BLaER1 treated with 17β-estradiol and CSF1 and Interleukin-3, amounts not matched to agents 10 nM and 100 nM (cell line): ENCODE measurements at regions not wholly inside any gene's neighbourhood (a gene's known extent, or its start where the extent isn't known, plus 50 kb on each side); places are given as distances from the start of the nearest gene placed in this dataset.
"Not testable (repeated sequence)": the region's sequence is repeated elsewhere in the genome, so short reads cannot be mapped to it uniquely, and the experiment has no call there.

Experiments
- H3K27ac ChIP-seq, 11 experiments: shearing (Covaris generic); formaldehyde crosslinking; 2 replicates each; pipeline ENCODE4 v1.8.1; 2022
- H3K27me3 ChIP-seq, 11 experiments: shearing (Covaris generic); formaldehyde crosslinking; 2 replicates each; pipeline ENCODE4 v1.8.1; 2022
- H3K36me3 ChIP-seq, 11 experiments: shearing (Covaris generic); formaldehyde crosslinking; 2 replicates each; pipeline ENCODE4 v1.8.1; 2022
- H3K4me1 ChIP-seq, 10 experiments: shearing (Covaris generic); formaldehyde crosslinking; 2 replicates each; pipeline ENCODE4 v1.8.1; 2022
- H3K4me2 ChIP-seq, 11 experiments: shearing (Covaris generic); formaldehyde crosslinking; 2 replicates each; pipeline ENCODE4 v1.8.1; 2022
- H3K4me3 ChIP-seq, 10 experiments: shearing (Covaris generic); formaldehyde crosslinking; 2 replicates each; pipeline ENCODE4 v1.8.1; 2022
- H3K9ac ChIP-seq, 11 experiments: shearing (Covaris generic); formaldehyde crosslinking; 2 replicates each; pipeline ENCODE4 v1.8.1; 2022
- H3K9me3 ChIP-seq, 11 experiments: shearing (Covaris generic); formaldehyde crosslinking; replicated peaks in 1 of 11; 2 replicates each; pipeline ENCODE4 v1.8.1; 2022
- H4K20me1 ChIP-seq, 11 experiments: shearing (Covaris generic); formaldehyde crosslinking; 2 replicates each; pipeline ENCODE4 v1.8.1; 2022
- Cebpa-rat ChIP-seq, 11 experiments: shearing (Covaris generic); IDR thresholded peaks; 2 replicates each; pipeline ENCODE4 v1.8.1; 2022

DNA sequence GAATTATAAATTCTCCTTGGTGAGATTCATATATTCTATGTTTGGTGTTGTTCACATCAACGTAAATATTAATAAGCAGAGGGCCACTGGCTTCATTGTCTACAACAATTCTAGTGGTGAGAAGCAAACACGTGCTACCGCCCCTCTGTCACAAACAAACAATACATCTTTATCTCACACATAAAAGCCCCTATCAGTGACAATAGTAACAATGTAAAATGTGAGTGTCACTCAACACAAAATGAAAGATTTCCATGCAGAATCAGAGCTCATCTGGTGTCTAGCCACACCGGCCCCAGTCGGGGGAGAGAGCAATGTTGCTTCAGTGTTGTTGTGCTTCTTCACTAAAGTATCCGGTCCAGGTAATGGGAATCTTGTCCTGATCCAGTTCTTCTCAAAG is 932.6 kb downstream of the SOCS6 start:
- Histone ChIP-seq H3K36me3 (no peaks in the 10 kb centered on the region), H3K4me1 (no peaks in the 10 kb centered on the region), H3K9ac (no peak overlapping the region), H3K4me3 (no peak overlapping the region), H3K9me3 (no peaks in the 10 kb centered on the region), H4K20me1 (no peaks in the 10 kb centered on the region), H3K27ac (no peak overlapping the region), H3K4me2 (no peak overlapping the region), H3K27me3 (no peaks in the 10 kb centered on the region)
- TF ChIP-seq Cebpa-rat (IDR thresholded peaks at IDR 0.05): no peak

- not testable (repeated sequence) for H3K9ac ChIP-seq, H3K27ac ChIP-seq, H3K4me1 ChIP-seq, H4K20me1 ChIP-seq, H3K27me3 ChIP-seq, H3K36me3 ChIP-seq, H3K4me3 ChIP-seq, H3K4me2 ChIP-seq
- H3K9me3 ChIP-seq: peaks cover 0 to 10% (median 4%) of the 10 kb centered on the region in 11 experiments; a peak in 10 of 22 replicates
Observed at GRCh38 chr18:71212739-71213138, 923.9 kb downstream of the SOCS6 start.

DNA sequence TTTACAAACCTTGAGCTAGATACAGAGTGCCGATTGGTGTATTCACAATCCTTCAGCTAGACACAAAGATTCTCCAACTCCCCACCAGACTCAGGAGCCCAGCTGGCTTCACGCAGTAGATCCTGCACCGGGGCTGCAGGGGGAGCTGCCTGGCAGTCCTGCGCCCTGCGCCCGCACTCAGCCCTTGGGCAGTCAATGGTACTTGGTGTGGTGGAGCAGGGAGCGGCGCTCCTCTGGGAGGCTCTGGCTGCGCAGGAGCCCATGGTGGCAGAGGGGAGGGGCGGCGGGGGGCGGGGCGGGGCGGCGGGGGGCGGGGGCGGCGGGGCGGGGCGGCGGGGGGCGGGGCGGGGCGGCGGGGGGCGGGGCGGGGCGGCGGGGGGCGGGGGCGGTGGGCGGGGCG is 923.4 kb downstream of the SOCS6 start:
- H3K27me3 ChIP-seq: no peaks in the 10 kb centered on the region
- H3K27ac ChIP-seq: no peak overlapping the region
- H3K9me3 ChIP-seq: peaks cover 0 to 10% (median 4%) of the 10 kb centered on the region in 11 experiments; a peak in 10 of 22 replicates
- no peak overlapping the region for H3K9ac ChIP-seq
- H3K36me3 ChIP-seq: no peaks in the 10 kb centered on the region
- H3K4me3 ChIP-seq: no peak overlapping the region
- no peaks in the 10 kb centered on the region for H3K4me1 ChIP-seq
- no peak for TF ChIP-seq Cebpa-rat (IDR thresholded peaks at IDR 0.05)
- H4K20me1 ChIP-seq: no peaks in the 10 kb centered on the region
- H3K4me2 ChIP-seq: no peak overlapping the region

DNA sequence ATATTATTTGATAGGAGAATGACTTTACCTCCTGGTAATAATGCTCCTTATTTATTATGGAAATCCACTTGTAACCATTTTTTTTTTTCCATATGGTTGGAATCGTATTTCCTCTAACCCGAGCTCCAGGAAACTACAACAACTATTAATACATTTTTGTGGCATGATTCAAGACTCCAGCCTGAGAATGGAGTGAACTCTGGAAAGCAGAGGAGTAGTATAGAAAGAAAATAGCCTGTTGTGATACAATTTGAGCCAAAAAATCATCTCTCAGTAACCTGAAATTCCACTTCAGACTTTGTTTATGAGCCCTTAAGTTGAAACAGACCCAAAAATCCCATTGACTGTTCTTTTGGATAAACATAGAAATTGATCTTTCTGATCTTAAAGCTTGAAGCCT is 921.1 kb downstream of the SOCS6 start:
- no peaks in the 10 kb centered on the region for H3K36me3 ChIP-seq
- peaks cover 0 to 10% (median 4%) of the 10 kb centered on the region in 11 experiments; a peak in 10 of 22 replicates for H3K9me3 ChIP-seq
- no peak overlapping the region for H3K9ac ChIP-seq
- H4K20me1 ChIP-seq: no peaks in the 10 kb centered on the region
- H3K27ac ChIP-seq: no peak overlapping the region
- no peaks in the 10 kb centered on the region for H3K4me1 ChIP-seq
- H3K4me2 ChIP-seq: no peak overlapping the region
- no peak for TF ChIP-seq Cebpa-rat (IDR thresholded peaks at IDR 0.05)
- no peak overlapping the region for H3K4me3 ChIP-seq
- H3K27me3 ChIP-seq: no peaks in the 10 kb centered on the region

- Histone ChIP-seq H4K20me1 (no peaks in the 10 kb centered on the region), H3K4me2 (no peak overlapping the region), H3K4me3 (no peak overlapping the region), H3K27ac (no peak overlapping the region), H3K9ac (no peak overlapping the region), H3K36me3 (no peaks in the 10 kb centered on the region), H3K27me3 (no peaks in the 10 kb centered on the region), H3K4me1 (no peaks in the 10 kb centered on the region), H3K9me3 (no peaks in the 10 kb centered on the region)
- no peak for TF ChIP-seq Cebpa-rat (IDR thresholded peaks at IDR 0.05)
Observed at GRCh38 chr18:71194438-71194837, 905.6 kb downstream of the SOCS6 start.

DNA sequence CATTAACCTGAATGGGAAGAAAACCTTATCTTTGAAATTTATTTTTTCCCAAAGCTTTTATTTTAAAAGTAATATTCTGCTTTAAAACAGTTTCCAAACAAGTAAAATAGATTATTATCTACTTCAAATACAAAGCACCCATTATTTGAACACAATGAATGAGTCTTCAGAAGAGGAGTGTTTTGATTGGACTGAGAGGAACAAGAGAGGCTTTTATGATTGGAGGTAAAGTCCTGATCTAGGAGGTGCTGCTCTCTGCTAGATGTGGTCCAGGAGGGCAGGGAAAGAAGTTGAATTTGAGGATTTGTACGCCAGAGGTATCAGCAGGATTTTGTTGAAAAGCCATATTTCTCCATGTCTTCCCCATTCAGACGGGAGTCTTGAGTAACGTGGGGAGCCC is 900.7 kb downstream of the SOCS6 start:
- Histone ChIP-seq H3K4me2 (no peak overlapping the region), H3K4me3 (no peak overlapping the region), H3K27me3 (no peaks in the 10 kb centered on the region), H3K9ac (no peak overlapping the region), H3K9me3 (no peaks in the 10 kb centered on the region), H3K27ac (no peak overlapping the region), H4K20me1 (no peaks in the 10 kb centered on the region), H3K36me3 (no peaks in the 10 kb centered on the region), H3K4me1 (no peaks in the 10 kb centered on the region)
- no peak for TF ChIP-seq Cebpa-rat (IDR thresholded peaks at IDR 0.05)

- TF ChIP-seq Cebpa-rat (IDR thresholded peaks at IDR 0.05): no peak
Observed at GRCh38 chr18:71168557-71169145, 879.8 kb downstream of the SOCS6 start.

GRCh38 chr18:71136487-71136886 is 847.6 kb downstream of the SOCS6 start:
- no peaks in the 10 kb centered on the region for H3K27me3 ChIP-seq
- H3K4me1 ChIP-seq: no peaks in the 10 kb centered on the region
- H3K9me3 ChIP-seq: 0 out of 22 replicates have a peak, but pooled peaks cover 0 to 3% (median 0%) of the 10 kb centered on the region in 11 experiments
- no peak overlapping the region for H3K4me3 ChIP-seq
- H3K27ac ChIP-seq: no peak overlapping the region
- H3K9ac ChIP-seq: no peak overlapping the region
- H4K20me1 ChIP-seq: no peaks in the 10 kb centered on the region
- H3K4me2 ChIP-seq: no peak overlapping the region
- no peaks in the 10 kb centered on the region for H3K36me3 ChIP-seq
- TF ChIP-seq Cebpa-rat (IDR thresholded peaks at IDR 0.05): no peak

More at GRCh38 chr18:71168557-71169145, 879.8 kb downstream of the SOCS6 start:
- peak overlapping the region in 10 of 11 experiments; percentile 10 to 66 (median 42); a peak in 15 of 22 replicates for H3K4me2 ChIP-seq
- H3K36me3 ChIP-seq: no peaks in the 10 kb centered on the region
- H3K4me1 ChIP-seq: peaks cover 0 to 13% (median 10%) of the 10 kb centered on the region in 10 experiments; a peak in 13 of 20 replicates
- no peaks in the 10 kb centered on the region for H4K20me1 ChIP-seq
- no peak overlapping the region for H3K4me3 ChIP-seq
- H3K27me3 ChIP-seq: no peaks in the 10 kb centered on the region
- no peak overlapping the region for H3K27ac ChIP-seq
- H3K9me3 ChIP-seq: no peaks in the 10 kb centered on the region
- no peak overlapping the region for H3K9ac ChIP-seq

DNA sequence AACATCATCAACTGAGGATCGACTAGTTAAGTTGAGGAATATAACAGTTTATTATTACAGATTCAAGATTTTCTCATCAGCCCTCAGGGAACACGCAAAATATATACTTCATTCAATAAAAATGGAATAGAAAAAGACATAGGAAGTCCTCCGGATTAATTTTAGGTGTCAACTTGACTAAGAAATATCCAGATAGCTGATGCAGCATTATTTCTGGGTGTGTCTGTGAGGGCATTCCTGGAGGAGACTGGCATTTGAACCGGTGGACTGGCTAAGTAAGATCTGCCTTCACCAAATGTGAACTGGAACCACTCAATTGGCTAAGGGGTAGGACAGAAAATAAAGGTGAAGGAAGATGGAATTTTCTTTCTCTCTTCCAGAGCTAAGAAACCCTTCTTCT is 845.3 kb downstream of the SOCS6 start:
- Histone ChIP-seq H3K36me3 (no peaks in the 10 kb centered on the region), H3K4me1 (no peaks in the 10 kb centered on the region), H3K27ac (no peak overlapping the region), H4K20me1 (no peaks in the 10 kb centered on the region), H3K9ac (no peak overlapping the region), H3K27me3 (no peaks in the 10 kb centered on the region), H3K4me2 (no peak overlapping the region), H3K9me3 (0 out of 22 replicates have a peak, but pooled peaks cover 0 to 4% (median 0%) of the 10 kb centered on the region in 11 experiments), H3K4me3 (no peak overlapping the region)
- TF ChIP-seq Cebpa-rat (IDR thresholded peaks at IDR 0.05): no peak

DNA sequence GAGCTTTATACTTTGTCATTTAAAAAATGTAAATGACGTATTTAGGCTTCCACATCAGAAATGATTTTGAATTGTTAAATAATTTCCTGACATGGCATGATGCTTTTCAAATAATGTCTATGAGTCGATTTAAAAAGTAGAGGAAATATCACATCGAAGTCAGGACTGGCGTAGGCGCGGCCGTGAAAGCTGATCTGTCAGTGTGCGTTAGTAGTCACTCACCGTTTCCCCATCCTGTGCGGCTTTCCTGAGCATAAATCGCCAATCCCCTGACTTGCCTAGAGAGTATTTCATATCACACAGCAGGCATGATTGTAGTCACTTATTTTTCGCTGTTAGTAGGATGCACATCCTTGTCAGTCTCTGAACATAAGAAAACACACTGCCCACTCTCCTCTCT is 843.1 kb downstream of the SOCS6 start:
- Histone ChIP-seq H3K9ac (no peak overlapping the region), H4K20me1 (no peaks in the 10 kb centered on the region), H3K36me3 (no peaks in the 10 kb centered on the region), H3K9me3 (0 out of 22 replicates have a peak, but pooled peaks cover 0 to 4% (median 0%) of the 10 kb centered on the region in 11 experiments), H3K27ac (no peak overlapping the region), H3K27me3 (no peaks in the 10 kb centered on the region), H3K4me1 (no peaks in the 10 kb centered on the region), H3K4me2 (no peak overlapping the region), H3K4me3 (no peak overlapping the region)
- TF ChIP-seq Cebpa-rat (IDR thresholded peaks at IDR 0.05): no peak
